ENCODE measurements at regions not wholly inside any gene's neighbourhood (a gene's known extent, or its start where the extent isn't known, plus 50 kb on each side); places are given as distances from the start of the nearest gene placed in this dataset.

DNA sequence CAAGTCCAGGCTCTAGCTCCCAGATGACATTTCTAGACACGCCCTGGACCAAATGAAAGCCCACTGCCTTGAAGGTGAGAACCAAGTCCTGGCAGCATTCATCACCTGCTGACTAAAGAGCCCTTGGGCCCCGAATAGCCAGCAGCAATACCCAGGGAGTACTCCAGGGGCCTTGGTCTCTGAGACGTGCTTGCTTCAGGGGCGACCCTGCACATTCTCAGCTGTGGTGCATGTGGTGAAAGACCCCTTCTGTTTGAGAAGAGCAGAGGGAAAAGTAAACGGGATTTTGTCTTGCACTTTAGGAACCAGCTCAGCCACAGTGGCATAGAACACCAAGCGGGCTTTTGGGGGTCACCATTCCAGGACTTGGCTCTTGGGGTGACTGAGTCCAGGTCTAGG lies 260.5 kb upstream of the MYT1L start:
- TF ChIP-seq CTCF (IDR thresholded peaks at IDR 0.05) = no peak
- no peak for TF ChIP-seq EP300 (IDR thresholded peaks at IDR 0.05)
